Smooth muscle cell (in vitro differentiated cells): ENCODE measurements at regions not wholly inside any gene's neighbourhood (a gene's known extent, or its start where the extent isn't known, plus 50 kb on each side); places are given as distances from the start of the nearest gene placed in this dataset.

Source experiments
- DNase-seq: peaks from one replicate; lab custom pipeline; 2025; ENCODE audit not compliant: unreplicated experiment; lab: John Stamatoyannopoulos, UW
- H2AFZ ChIP-seq: fragments of 200-600 bp; sonication (generic); 2 replicates; pipeline ENCODE4 v1.6.0; 2016; ENCODE audit warnings: antibody characterized with exemption, low read depth, mild to moderate bottlenecking
- H3F3A ChIP-seq: fragments of 200-600 bp; sonication (generic); 2 replicates; pipeline ENCODE4 v1.6.0; 2017; ENCODE audit warnings: antibody characterized with exemption, low read depth
- H3K27ac ChIP-seq: fragments of 200-600 bp; sonication (generic); 2 replicates; pipeline ENCODE4 v1.5.1; 2016; ENCODE audit warnings: low read depth, mild to moderate bottlenecking
- H3K27me3 ChIP-seq: fragments of 200-600 bp; sonication (generic); 2 replicates; pipeline ENCODE4 v1.6.1; 2016; ENCODE audit warnings: low read depth, mild to moderate bottlenecking
- H3K36me3 ChIP-seq: fragments of 200-600 bp; sonication (generic); 2 replicates; pipeline ENCODE4 v1.5.1; 2016; ENCODE audit warnings: low read depth
- H3K4me1 ChIP-seq: fragments of 200-600 bp; sonication (generic); 2 replicates; pipeline ENCODE4 v1.5.1; 2016; ENCODE audit warnings: low read depth
- H3K4me2 ChIP-seq: fragments of 200-600 bp; sonication (generic); 2 replicates; pipeline ENCODE4 v1.6.0; 2016; ENCODE audit warnings: mild to moderate bottlenecking
- H3K4me3 ChIP-seq: fragments of 200-600 bp; sonication (generic); 2 replicates; pipeline ENCODE4 v1.5.1; 2016; ENCODE audit warnings: mild to moderate bottlenecking
- H3K79me2 ChIP-seq: fragments of 200-600 bp; sonication (generic); 2 replicates; pipeline ENCODE4 v1.6.0; 2016; ENCODE audit warnings: low read depth, mild to moderate bottlenecking
- H3K9ac ChIP-seq: fragments of 200-600 bp; sonication (generic); 2 replicates; pipeline ENCODE4 v1.6.0; 2016; ENCODE audit warnings: low read depth
- H3K9me3 ChIP-seq: fragments of 200-600 bp; sonication (generic); replicated peaks from 2 replicates; pipeline ENCODE4 v1.5.1; 2016; ENCODE audit warnings: low read depth
- H4K20me1 ChIP-seq: fragments of 200-600 bp; sonication (generic); 2 replicates; pipeline ENCODE4 v1.6.0; 2016; ENCODE audit warnings: low read depth
- CTCF ChIP-seq: fragments of 200-600 bp; sonication (generic); IDR thresholded peaks from 2 replicates; pipeline ENCODE4 v1.5.1; 2017; ENCODE audit warnings: borderline replicate concordance, mild to moderate bottlenecking, antibody characterized with exemption; ENCODE audit not compliant: insufficient read depth, poor library complexity, severe bottlenecking
- WGBS: methylation state at CpG from one replicate; pipeline ENCODE4 v1.1.7; 2016; ENCODE audit warnings: low lambda C conversion rate; 5-methylcytosine and 5-hydroxymethylcytosine counted together

GRCh38 chr14:48490756-48491155 lies 815.4 kb upstream of the MDGA2 start:
- Histone ChIP-seq H3K9ac (no peak overlapping the region), H2AFZ (no peak overlapping the region), H3K4me1 (no peaks in the 10 kb centered on the region), H3K36me3 (no peaks in the 10 kb centered on the region), H4K20me1 (no peaks in the 10 kb centered on the region), H3K4me3 (no peak overlapping the region), H3K27me3 (no peaks in the 10 kb centered on the region), H3F3A (no peaks in the 10 kb centered on the region), H3K27ac (no peak overlapping the region), H3K9me3 (no peaks in the 10 kb centered on the region), H3K79me2 (no peaks in the 10 kb centered on the region), H3K4me2 (no peak overlapping the region)
- no peak for DNase-seq
- TF ChIP-seq CTCF: no peak
- 96% methylated on average over 4 of the region's 4 CpGs for WGBS

- 88% methylated on average over 1 of the region's 1 CpG for WGBS
- Histone ChIP-seq H3K4me1 (no peaks in the 10 kb centered on the region), H3K4me3 (no peak overlapping the region), H3K27ac (no peak overlapping the region), H2AFZ (no peak overlapping the region), H3F3A (no peaks in the 10 kb centered on the region), H3K36me3 (peaks cover 4% of the 10 kb centered on the region), H3K79me2 (no peaks in the 10 kb centered on the region), H3K9ac (no peak overlapping the region), H3K9me3 (peaks cover 3% of the 10 kb centered on the region), H3K27me3 (no peaks in the 10 kb centered on the region), H4K20me1 (no peaks in the 10 kb centered on the region), H3K4me2 (no peak overlapping the region)
- TF ChIP-seq CTCF: no peak
- no peak for DNase-seq
These were observed 798.5 kb upstream of the MDGA2 start for GRCh38 chr14:48473944-48474343.

- no peak for TF ChIP-seq CTCF
These were observed 780.6 kb upstream of the MDGA2 start for GRCh38 chr14:48456051-48456450.

GRCh38 chr14:48454887-48455286 lies 779.5 kb upstream of the MDGA2 start:
- Histone ChIP-seq H3K4me3 (no peak overlapping the region), H3K79me2 (no peaks in the 10 kb centered on the region), H3K4me1 (no peaks in the 10 kb centered on the region), H3K36me3 (no peaks in the 10 kb centered on the region), H3K4me2 (no peak overlapping the region), H3K27me3 (no peaks in the 10 kb centered on the region), H3F3A (no peaks in the 10 kb centered on the region), H4K20me1 (no peaks in the 10 kb centered on the region), H2AFZ (no peak overlapping the region), H3K9me3 (no peaks in the 10 kb centered on the region), H3K9ac (no peak overlapping the region), H3K27ac (no peak overlapping the region)
- no peak for TF ChIP-seq CTCF
- no peak for DNase-seq
- 94% methylated on average over 2 of the region's 2 CpGs for WGBS

More at GRCh38 chr14:48456051-48456450, 780.6 kb upstream of the MDGA2 start:
- no peak overlapping the region for H3K9ac ChIP-seq
- H4K20me1 ChIP-seq: no peaks in the 10 kb centered on the region
- no peaks in the 10 kb centered on the region for H3K9me3 ChIP-seq
- DNase-seq: no peak
- no peak overlapping the region for H2AFZ ChIP-seq
- H3K36me3 ChIP-seq: no peaks in the 10 kb centered on the region
- no peak overlapping the region for H3K27ac ChIP-seq
- no peak overlapping the region for H3K4me3 ChIP-seq
- H3K4me2 ChIP-seq: no peak overlapping the region
- H3K4me1 ChIP-seq: no peaks in the 10 kb centered on the region
- H3K79me2 ChIP-seq: no peaks in the 10 kb centered on the region
- no peaks in the 10 kb centered on the region for H3F3A ChIP-seq
- H3K27me3 ChIP-seq: no peaks in the 10 kb centered on the region
